ENCODE measurements at regions not wholly inside any gene's neighbourhood (a gene's known extent, or its start where the extent isn't known, plus 50 kb on each side); places are given as distances from the start of the nearest gene placed in this dataset.

DNA sequence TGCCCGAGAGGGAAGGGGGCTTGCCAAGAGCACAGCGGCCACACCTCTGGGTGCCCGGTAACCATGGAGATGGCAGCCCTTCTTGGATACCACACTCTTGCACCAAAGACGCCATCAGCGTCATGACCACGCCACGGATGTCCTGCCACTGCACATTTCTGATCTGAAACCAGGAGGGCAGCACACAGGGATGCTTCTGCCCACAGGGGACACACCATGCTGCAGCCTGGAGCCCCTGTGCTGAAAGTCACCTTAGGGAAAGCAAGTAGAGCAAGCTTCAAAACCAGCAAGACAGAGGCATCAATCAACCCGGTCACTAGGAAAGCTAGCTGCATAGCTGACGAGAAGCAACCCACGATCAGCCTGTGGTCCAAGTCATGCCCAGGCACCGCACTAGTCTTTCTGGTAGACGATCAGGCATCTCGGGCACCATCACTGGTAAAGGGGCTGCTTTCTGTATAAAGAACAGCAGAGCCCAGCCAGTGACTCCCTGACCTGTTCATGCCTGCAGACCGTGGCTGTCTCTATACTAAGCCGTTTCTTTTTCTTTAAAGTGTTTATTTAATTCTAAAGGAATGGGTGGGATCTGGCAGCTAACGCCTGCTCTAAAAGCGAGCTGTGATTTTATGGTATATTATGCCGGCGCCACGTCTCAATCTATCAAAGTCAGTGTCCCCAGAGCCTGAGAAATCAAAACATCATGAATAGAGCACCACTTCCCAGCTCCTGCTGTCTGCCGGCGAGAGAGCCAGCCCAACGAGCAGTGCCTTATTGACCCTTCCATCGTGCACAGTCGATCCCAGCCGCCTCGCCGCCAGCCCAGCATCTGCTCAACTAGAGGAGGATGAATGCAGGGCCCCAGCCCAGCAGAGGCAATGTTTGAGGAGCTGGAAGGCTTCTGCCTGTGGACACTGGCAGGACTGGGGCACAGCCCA is 244.7 kb downstream of the RBFOX3 start:
- DNase-seq = no peak

DNA sequence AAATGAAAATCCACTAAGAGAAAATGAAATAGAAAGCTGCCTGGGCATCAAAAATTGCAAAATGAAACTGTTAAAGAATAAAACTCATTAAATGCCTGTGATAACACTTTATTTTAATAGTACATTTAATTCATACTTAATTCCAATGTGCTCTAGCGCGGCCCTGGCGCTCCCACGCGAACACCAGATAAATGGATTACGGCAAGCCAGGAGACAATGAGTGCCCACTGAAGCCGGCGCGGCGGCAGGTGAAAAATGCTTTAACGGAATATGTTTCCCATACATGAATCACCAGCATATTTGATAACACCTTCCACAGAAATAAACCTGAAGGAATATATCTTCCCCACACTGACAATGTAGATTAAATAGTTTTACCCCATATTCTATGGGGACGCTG is 245.5 kb downstream of the RBFOX3 start:
- DNase-seq = no peak

DNA sequence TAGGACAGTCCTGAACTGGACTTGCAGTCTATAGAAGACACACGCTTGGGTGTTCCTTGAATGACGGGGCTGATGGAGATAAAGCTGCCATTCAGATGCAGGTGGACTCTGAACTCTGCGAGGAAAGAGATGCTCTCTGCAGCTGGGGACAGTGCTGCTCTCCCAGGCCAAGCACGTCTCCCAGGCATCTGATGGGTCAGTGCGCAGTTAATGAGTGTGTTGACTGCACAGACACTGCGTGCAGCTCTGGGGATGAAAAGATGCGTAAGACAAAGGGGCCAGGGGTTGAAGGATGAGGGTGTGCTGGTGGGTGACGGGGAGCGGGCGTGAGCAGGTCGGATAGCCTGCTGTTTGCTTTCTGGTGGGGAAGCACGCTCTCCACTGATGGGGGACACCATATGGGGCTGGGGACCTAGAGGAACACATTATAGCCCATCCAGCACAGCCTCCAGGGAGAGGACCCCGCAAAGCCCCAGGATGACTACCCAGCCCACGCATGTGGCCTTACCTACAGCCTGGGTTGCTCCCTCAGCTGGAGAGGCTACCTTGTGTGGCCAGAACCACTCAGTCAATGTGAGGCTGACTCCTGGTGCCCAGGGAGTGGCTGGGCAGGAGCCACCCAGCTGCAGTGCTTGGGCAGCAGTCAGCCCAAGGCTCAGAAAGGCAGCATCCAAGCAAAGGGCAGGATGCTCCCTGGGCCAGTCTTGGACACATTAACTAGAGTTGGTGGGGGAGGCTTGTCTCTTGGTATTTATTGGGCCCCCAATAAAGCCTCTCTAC is 246.3 kb downstream of the RBFOX3 start:
- DNase-seq = no peak

DNA sequence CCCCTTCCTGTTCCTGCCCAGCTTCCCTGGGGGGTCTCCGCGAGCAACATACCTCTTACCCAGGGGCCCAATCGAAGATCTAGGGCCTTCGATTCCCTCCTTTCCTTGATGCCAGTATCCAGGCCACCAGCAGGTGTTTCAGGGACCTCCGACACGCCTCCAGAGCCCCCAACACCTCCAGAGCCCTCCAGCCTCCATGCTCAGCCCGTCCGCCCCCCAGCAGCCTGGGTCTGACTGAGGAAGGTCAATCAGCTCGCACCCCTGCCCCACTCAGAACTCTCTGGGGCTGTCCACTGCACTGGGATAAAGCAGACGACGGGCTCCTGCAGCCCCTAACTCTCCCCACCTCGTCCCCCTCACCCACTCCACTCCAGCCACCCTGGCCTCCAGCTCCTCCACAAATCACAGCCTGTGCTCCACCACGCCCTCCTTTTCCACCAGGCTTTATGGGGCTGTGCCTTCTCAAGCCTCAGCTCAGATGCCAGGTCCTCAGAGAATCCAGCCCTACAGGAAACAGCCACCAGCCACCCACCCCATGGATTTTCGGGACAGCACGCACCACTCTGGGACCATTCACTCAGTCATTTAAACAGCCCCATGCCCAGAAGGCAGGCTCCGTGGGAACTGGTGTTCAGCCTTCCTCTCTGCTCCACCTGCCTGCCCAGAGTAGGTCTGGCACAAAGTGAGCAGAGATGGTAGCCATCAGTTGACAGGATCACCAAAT is 247.1 kb downstream of the RBFOX3 start:
- DNase-seq = no peak

DNA sequence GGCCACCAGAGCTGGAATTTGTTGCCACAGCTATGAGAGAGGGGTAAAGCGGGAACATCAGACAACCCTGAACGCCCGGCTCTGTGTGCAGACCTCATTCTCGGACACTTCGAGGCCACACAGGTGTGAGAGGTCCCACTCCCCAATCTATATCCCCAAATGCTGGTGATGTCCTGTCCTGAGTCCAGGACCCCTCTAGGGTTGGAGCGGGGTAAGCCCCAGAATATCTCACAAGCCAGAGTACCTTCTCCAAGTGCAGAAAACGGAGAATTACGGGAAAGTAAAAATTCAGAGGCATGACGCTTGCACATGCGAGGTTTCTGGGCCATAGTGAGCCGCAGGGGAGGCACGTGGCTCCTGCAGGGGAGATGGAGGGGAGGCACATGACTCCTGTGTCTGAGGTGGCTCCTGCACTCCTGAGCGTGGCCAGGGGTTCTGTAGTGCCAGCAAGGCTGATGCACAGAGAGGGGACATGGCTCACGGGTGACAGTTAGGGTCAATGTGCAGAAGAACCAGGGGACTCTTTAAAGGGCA is 248.0 kb downstream of the RBFOX3 start:
- DNase-seq = no peak

DNA sequence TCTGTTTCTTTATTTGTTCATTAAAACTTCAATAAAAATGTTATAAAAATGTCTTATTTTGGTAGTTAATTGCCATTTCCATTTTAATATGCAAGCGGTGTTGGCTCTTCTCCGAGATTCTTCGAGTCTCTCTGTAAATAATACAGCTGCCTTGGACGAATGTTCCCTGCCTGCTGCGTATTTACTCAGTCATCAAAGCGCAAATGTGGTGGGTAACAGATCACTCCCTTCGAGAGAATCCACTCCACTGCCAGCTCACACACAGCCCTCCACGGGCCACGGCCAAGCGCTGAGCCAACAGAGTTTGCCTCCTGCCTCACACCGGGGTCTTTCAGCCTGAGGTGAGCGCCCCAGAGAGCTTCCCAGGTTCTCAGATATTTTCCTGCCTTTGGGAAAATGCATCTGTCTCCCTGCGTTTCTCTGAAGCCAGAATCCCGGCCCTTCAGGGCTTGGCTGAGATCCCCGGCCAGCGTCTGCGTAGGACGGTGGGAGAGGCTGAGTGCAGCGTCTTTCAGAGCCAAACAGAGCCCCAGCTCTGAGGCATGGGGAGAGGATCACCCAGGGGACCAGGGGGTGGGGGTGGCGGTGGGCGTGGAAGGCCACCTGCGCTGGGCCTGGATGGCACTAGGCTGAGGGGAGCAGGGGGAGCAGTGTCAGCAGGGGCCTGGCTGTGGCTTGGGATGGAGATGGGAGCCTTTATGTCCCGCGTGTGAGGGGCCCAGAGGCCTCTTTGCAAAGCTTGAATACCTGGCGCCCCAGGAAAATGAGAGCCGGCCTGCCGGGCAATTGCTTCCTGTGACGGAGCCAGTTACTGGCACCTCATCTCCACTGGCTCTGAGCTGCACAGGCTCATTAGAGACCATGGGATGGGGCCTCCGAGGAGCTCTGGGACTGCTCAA is 248.7 kb downstream of the RBFOX3 start:
- DNase-seq = no peak

DNA sequence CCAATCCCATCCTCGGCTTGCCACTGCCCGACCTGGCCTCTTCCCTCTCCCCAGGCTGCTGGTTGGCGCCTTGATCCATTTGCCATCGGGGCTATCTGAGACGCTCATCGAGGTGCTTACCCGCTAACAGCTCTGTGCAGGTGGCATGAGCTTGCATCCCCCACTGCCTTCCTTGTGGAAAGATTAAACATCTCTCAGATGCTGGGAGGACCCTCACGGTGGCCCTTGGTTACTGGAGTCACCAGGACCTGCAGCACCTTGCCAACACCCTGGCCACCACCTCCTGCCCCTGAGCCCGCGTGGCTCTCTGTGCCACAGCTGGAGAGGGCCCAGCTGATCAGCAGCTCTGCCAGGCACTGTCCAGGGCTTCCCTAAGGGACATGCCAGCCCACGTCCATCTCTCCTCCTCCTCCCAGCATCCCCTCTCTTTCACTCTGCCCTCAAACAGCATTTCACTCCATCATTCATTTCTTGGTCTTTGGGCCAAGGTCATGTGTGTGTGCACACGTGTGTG is 249.6 kb downstream of the RBFOX3 start:
- no peak for DNase-seq

DNA sequence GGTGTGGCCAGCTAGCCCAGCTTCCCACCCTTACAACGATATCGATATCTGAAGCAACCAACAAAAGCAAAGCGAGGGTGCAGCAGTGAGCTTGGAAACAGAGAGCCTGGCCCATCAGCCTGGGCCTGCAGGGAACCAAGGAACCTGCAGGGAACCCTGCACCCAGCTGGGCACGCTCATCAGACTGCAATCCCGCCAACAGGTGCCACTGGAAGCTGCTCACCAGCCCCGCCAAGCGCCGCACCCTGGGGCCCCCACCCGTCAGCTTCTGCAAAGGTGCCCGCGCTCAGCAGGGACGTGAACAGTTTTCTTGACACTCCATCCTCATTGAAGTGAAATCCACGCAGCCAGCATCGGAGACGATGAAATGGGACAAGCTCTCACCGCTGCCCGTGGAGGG is 250.7 kb downstream of the RBFOX3 start:
- DNase-seq = no peak

DNA sequence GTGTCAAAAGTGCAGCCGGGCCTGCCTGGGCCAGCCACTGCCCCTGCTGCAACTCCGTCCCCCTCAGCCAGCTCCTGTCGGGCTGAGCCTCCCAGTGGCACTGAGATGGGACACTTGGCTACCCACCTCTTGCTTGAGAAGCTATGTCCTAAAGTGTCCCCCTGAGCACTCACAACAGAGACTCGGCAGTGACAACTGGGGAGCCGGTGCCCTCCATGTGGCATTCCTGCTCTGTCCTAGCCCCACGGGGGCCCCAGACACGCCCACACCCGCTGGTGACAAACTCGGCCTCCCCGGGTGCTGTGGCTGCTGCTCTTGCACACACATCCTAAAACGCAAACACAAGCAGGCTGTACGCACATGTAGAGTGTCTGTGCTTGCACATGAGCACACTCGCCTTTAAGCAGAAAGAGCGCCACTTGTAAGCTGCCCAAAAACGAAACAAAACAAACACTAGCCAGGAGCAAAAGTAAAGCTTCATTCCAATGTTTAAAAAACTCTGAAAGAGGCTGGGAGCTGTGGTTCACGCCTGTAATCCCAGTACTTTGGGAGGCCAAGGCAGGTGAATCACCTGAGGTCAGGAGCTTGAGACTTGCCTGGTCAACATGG is 253.9 kb downstream of the RBFOX3 start:
- DNase-seq = no peak

DNA sequence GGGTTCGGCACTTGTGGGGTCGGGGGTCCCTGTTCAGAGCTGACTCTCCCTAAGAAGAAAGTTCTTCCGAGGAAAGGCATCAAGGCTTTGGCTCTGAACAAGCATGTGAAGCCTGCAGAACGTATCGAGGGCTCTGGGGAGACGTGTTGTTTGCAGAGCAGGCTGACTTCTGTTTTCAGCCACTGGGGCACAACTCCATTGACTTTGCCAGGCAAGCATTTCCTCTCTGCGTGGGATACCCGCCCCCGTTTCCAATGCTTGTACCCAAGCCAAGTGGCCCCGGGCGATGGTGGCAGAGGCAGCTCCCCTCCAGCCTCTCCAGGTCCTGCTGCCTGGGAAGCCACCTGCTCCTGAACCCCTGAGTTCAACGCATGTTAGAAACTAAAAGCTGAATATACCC is 255.7 kb downstream of the RBFOX3 start:
- no peak for DNase-seq

DNA sequence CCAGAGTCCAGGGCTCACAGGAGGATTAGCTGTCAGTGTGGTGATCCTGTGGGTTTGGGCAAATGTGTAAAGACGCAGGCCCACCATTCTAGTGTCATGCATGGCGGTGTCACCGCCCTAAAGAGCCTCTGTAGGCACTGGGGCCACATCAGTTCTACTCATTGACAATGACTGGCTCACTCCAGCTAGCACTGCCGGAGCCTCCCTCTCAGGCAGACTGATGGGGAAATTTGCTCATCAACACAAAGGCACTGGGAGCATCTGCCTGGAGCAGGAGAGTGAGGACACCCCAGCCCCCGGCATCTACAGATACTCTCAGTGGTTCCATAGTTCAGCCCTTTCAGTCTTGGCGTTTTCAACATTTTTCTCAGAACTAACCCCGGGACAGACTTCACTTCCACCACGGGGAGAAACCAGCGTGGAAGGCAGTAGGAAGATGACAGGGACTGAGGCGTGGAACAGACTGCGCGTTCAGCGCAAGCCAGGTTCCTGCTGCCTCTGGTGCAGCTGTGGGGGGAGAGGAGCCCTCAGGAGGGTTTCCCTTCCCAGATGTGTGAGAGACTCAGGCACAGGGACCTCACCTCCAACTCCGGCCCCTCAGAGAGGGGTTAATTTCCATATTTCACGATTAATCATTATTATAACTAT is 256.6 kb downstream of the RBFOX3 start:
- no peak for DNase-seq

DNA sequence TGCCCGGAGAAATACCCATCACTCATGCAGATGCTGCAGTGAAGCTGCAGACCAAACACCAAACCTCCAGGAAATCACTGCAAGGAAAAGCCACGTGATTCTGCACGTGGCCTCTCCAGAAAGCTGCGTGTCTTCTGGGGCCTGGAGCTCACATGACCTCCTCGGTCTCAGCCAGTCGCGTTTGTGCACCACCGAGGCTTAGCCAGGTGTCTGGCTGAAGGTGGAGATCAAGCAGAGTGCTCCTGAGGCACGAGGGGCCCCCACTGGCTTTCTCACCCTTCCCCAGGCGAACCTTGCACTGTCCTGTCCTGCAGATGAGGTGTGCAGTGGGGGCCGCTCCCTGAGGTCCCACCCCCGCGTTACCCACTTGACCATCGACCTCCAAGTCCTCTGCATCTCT is 257.3 kb downstream of the RBFOX3 start:
- no peak for DNase-seq

DNA sequence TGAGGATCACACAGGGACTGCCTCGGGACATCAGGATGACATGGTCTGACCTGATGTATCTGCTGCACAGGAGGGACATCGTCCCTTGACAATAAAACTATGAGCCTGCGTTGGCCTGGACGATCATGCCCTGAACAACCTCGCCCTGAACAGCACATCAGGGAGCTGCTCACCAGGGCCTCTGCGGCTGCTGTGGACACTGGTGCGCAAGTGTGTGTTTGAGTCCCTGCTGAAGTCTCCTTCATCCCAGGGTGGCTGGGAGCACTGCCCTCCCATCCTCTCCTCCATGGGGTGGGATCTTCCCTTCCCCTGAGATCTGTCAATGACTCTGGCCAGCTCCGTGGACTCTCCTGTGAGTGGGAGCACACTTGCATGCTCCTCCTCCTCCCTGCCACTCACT is 257.8 kb downstream of the RBFOX3 start:
- DNase-seq = no peak

DNA sequence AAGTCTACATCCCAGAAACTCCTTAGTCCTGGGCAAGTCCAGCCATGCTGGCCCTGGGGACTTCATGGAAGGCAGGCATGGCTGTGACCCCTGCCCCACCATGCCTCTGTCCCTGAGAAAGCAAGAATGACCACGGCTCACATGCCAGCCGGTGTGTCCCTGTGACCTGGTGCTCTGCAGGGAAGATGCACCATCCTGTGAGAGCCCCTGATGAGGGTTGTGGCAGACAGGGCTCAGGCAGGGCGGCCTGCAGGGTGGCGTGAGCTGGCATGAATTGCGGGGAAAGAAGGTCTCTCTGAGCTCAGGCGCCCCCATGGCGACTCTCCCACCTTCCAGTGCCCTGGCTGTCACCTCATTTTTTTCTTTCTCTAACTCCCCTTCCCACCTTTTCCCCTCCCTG is 260.3 kb downstream of the RBFOX3 start:
- DNase-seq = no peak

DNA sequence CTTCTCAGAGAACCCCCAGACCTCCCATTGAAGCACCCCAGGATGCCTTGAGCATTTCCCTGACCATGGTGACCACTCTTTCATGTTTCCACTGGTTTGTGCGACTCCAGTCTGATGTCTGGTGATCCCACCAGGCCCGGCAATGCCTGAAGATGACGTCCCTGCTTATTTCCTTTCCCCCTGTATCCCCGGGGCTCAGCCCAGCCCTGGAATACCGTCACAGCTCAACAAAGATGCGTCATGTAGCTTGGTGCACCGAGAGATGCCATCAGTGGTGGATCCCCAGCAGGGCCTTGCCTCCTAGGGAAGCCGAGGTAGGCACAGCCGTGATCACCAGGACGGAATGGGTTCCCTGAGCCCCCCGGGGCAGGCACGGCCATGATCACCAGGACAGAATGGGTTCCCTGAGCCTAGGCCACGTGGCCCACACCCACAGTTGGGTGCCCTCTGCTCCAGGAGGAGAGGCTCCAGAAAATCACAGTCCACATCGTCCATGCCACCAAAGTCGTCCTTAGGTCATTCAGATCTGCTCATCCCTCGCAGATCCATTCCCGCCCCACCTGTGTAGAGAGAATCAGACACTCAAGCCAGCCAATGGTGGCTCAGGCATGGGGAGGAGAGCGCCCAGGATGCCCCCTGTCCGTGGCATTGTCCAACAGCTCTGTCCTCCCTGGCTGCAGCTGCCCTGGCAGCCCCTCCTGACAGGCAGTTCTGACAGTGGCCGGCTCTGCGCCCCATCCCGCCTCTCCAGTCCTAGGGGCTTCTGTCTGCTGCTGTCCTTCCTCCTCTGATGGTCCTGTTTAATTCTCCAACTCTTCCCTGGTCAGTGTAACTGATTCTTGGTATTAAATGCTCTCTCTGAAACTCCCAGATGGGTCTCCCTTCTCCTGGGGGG is 261.1 kb downstream of the RBFOX3 start:
- DNase-seq = no peak

DNA sequence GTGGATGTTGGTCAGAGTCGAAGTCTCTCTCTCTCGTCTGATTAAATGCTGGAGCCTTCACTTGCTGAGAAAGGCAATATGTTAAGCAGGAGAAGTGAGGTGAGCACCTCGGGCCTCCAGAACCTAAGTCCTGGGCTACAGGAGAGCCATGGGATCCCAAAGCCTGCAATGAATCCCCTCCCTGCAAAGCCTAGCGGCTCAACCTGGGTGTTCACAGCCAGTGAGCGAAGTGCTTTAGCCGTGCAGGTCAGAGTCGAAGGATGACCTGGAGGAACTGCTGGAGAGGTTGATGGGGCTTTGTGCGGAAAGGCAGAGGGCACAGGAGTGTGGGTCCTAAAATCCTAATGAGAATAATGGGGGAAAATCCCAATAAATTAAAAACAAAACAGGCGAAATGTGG is 267.8 kb downstream of the ENGASE start:
- DNase-seq = no peak

DNA sequence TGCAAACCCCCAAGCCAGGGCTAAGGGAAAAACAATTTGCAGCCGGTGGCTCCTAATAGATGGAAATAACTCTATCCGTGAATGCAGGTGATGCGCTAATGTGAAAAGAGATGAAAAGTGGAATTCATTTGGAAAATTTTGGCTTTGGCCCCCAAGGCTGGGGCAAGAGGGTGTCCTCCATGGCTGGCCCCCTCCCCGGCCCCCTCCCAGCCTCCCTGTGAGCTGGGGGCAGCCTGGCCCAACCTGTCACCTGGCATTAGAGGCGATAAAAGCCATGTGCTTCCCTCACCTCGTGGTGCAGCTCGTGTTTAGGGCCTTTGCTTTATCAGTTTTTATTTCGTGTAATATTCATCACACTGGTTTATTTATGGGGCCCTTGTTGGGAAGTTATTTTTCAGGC is 267.2 kb downstream of the ENGASE start:
- no peak for DNase-seq

DNA sequence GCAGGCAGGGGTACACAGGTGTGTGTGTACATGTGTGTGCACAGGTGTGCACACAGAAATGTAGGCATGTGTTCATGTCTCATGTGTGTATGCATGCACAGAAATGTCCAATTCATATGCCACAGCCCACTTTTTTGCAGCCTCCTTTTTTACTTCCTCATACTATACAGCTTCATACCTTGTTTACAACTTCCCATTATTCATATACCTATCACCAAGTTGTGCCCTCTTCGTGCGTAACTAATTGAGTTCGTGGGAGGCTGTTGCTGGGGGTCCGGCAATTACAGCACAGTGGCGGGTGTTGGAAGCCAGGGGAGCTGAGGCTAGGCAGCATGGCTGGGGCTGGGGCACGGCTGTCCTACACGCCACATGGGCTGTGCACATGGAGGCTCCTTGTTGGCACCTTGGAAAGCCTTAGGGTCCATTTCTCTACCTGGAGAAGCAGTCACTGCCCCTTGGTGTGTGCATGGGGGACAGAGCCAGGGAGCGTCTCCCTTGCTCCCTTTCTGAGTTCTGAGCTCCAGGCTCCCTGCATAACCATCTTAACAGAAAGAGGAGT is 266.7 kb downstream of the ENGASE start:
- DNase-seq = no peak
